HFFc6 (cell line): ENCODE measurements at regions not wholly inside any gene's neighbourhood (a gene's known extent, or its start where the extent isn't known, plus 50 kb on each side); places are given as distances from the start of the nearest gene placed in this dataset.

Experiments used
- DNase-seq: peaks from one replicate; pipeline ENCODE4 v3.0.0-alpha.2; 2018
- H3K27ac Mint-ChIP-seq: 2 replicates; pipeline ENCODE4 v1.8.0; 2020; ENCODE audit warnings: mild to moderate bottlenecking, mixed read lengths
- H3K27me3 Mint-ChIP-seq: 2 replicates; pipeline ENCODE4 v1.8.0; 2021; ENCODE audit warnings: mild to moderate bottlenecking, moderate library complexity, mixed read lengths; ENCODE audit not compliant: insufficient read depth
- H3K36me3 Mint-ChIP-seq: 2 replicates; pipeline ENCODE4 v1.8.0; 2021; ENCODE audit warnings: low read depth, mixed read lengths
- H3K4me1 Mint-ChIP-seq: 2 replicates; pipeline ENCODE4 v1.8.0; 2020; ENCODE audit warnings: low read depth, mixed read lengths
- H3K4me3 Mint-ChIP-seq: 2 replicates; pipeline ENCODE4 v1.8.0; 2020; ENCODE audit warnings: mild to moderate bottlenecking, moderate library complexity, mixed read lengths
- H3K9me3 Mint-ChIP-seq: 2 replicates; pipeline ENCODE4 v1.8.0; 2020; ENCODE audit warnings: mild to moderate bottlenecking, mixed read lengths
- TF ChIP-seq, protein P1 (sequence below): fragments of 200-600 bp; sonication (generic); IDR thresholded peaks from 2 replicates; pipeline ENCODE4 v1.5.0; 2021; ENCODE audit warnings: antibody characterized with exemption, mild to moderate bottlenecking

DNA sequence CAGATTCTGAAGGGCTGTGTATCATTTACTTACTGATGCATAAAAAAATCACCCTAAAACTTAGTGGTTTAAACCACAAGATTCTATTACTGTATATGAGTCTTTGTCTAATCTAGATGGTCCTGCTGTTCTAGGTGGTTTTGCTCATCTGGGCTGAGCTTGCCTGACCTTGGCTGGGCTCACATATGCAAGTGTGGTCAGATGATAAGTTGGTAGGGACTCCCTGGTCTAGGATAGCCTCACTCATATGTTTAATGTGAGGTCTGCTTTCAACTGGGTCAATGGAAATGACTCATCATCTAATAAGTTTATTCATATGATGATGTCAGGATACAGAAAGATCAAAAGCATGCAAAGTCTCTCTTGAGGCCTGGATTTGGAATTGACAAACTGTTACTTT, 887.8 kb downstream of the TRHDE start:
- DNase-seq = no peak
- Mint-ChIP-seq H3K36me3 (no peaks in the 10 kb centered on the region), H3K27ac (no peak overlapping the region), H3K4me1 (no peaks in the 10 kb centered on the region), H3K9me3 (peaks cover 24% of the 10 kb centered on the region), H3K4me3 (no peak overlapping the region), H3K27me3 (no peaks in the 10 kb centered on the region)
- TF ChIP-seq, protein P1, sequence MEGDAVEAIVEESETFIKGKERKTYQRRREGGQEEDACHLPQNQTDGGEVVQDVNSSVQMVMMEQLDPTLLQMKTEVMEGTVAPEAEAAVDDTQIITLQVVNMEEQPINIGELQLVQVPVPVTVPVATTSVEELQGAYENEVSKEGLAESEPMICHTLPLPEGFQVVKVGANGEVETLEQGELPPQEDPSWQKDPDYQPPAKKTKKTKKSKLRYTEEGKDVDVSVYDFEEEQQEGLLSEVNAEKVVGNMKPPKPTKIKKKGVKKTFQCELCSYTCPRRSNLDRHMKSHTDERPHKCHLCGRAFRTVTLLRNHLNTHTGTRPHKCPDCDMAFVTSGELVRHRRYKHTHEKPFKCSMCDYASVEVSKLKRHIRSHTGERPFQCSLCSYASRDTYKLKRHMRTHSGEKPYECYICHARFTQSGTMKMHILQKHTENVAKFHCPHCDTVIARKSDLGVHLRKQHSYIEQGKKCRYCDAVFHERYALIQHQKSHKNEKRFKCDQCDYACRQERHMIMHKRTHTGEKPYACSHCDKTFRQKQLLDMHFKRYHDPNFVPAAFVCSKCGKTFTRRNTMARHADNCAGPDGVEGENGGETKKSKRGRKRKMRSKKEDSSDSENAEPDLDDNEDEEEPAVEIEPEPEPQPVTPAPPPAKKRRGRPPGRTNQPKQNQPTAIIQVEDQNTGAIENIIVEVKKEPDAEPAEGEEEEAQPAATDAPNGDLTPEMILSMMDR = no peak

DNA sequence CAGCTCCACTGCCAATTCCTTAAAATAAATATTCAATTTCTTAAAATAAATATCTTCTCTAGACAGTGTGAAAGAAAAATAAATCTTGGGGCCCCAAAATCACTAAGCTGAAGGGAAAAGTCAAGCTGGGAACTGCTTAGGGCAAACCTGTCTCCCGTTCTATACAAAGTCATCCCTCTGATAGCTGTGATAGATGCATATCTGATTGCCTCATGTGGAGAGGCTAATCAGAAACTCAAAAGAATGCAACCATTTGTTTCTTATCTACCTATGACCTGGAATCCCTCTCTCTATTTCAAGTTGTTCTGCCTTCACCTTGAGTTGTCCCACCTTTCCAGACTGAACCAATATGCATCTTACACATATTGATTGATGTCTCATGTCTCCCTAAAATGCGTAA, 889.8 kb downstream of the TRHDE start:
- TF ChIP-seq, protein P1 = no peak
- Mint-ChIP-seq H3K4me3 (no peak overlapping the region), H3K9me3 (peaks cover 18% of the 10 kb centered on the region), H3K4me1 (no peaks in the 10 kb centered on the region), H3K36me3 (no peaks in the 10 kb centered on the region), H3K27me3 (no peaks in the 10 kb centered on the region), H3K27ac (no peak overlapping the region)
- no peak for DNase-seq

DNA sequence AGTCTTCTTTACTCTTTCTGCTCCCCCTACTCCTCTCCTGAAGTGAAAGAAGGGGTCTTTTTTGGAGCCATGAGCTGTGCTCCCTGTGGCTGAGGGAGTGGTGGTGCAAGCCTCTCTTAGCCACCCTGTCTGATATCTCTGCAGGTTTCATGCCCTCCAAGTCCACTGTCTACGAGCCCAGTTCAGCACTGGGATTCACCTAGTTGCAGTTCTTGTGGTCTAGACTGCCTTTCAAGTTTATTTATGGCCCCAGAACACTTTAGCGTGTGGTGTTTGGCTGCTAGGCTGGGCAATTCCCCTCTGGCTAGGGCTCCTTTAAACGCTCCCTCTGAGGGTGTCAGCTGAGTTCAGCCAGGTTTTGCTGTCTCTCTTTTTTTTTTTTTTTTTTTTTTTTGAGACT, 908.6 kb downstream of the TRHDE start:
- Mint-ChIP-seq H3K4me3 (no peak overlapping the region), H3K4me1 (no peaks in the 10 kb centered on the region), H3K9me3 (peaks cover 35% of the 10 kb centered on the region), H3K36me3 (no peaks in the 10 kb centered on the region), H3K27me3 (no peaks in the 10 kb centered on the region), H3K27ac (no peak overlapping the region)
- no peak for DNase-seq
- TF ChIP-seq, protein P1 = no peak

DNA sequence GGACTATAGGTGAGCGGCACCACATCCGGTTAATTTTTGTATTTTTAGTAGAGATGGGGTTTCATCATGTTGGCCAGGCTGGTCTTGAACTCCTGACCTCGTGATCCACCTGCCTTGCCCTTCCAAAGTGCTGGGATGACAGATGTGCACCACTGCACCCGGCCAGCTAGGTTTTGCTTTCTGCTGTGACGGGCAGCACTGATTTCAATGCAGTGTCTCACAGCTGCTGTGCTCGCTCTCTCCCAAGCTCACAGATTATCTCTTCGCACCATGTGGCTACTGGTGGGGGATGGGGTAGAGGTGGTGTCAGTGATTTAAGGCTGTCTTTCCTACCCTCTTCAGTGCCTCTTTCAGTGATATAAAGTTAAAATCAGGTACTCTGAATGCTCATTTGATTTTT, 909.1 kb downstream of the TRHDE start:
- H3K4me1 Mint-ChIP-seq = no peaks in the 10 kb centered on the region
- peaks cover 40% of the 10 kb centered on the region for H3K9me3 Mint-ChIP-seq
- no peak for DNase-seq

DNA sequence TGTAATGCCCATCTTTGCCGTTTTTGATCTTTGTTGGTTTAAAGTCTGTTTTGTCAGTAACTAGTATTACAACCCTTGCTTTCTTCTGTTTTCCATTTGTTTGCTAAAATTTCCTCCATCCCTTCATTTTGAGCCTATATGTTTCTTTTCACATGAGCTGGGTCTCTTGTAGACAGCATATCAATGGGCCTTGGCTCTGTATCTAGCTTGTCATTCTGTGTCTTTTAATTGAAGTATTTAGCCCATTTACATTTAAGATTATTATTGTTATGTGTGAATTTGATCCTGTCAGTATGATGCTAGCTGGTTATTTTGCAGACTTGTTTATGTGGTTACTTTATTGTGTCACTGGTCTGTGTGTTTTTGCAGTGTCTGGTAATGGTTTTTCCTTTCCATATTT, 913.2 kb downstream of the TRHDE start:
- Mint-ChIP-seq H3K9me3 (peaks cover 45% of the 10 kb centered on the region), H3K27ac (no peak overlapping the region), H3K4me1 (no peaks in the 10 kb centered on the region), H3K4me3 (no peak overlapping the region), H3K36me3 (no peaks in the 10 kb centered on the region), H3K27me3 (no peaks in the 10 kb centered on the region)
- DNase-seq = no peak
- TF ChIP-seq, protein P1 = no peak

More for the DNA sequence above, 909.1 kb downstream of the TRHDE start:
- H3K36me3 Mint-ChIP-seq = no peaks in the 10 kb centered on the region
- TF ChIP-seq, protein P1 = no peak
- no peak overlapping the region for H3K27ac Mint-ChIP-seq
- no peak overlapping the region for H3K4me3 Mint-ChIP-seq
- H3K27me3 Mint-ChIP-seq = no peaks in the 10 kb centered on the region

DNA sequence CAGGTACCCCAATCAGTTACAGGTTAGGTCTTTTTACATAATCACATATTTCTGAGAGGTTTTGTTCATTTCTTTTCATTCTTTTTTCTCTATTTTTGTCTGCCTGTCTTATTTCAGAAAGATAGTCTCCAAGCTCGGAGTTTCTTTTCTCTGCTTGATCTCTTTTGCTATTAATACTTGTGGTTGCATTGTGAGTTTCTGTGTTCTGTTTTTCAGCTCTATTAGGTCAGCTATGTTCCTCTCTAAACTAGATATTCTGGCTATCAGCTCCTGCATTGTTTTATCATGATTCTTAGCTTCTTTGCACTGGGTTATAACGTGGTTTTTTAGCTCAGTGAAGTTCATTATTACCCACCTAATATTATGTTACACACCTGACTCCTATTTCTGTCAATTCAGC, 914.1 kb downstream of the TRHDE start:
- H3K4me3 Mint-ChIP-seq = no peak overlapping the region
- no peaks in the 10 kb centered on the region for H3K36me3 Mint-ChIP-seq
- no peaks in the 10 kb centered on the region for H3K27me3 Mint-ChIP-seq
- no peak overlapping the region for H3K27ac Mint-ChIP-seq
- peaks cover 44% of the 10 kb centered on the region for H3K9me3 Mint-ChIP-seq
- no peak for DNase-seq
- H3K4me1 Mint-ChIP-seq = no peaks in the 10 kb centered on the region
- TF ChIP-seq, protein P1 = no peak
